Smooth muscle cell of the brain vasculature (primary cell): ENCODE measurements at regions not wholly inside any gene's neighbourhood (a gene's known extent, or its start where the extent isn't known, plus 50 kb on each side); places are given as distances from the start of the nearest gene placed in this dataset.
"Not testable (repeated sequence)": the region's sequence is repeated elsewhere in the genome, so short reads cannot be mapped to it uniquely, and the experiment has no call there.

Source experiments
- DNase-seq: peaks from one replicate; pipeline ENCODE4 v3.0.0-alpha.2; 2012; ENCODE audit warnings: low read depth, low spot score

- DNase-seq, result no peak
These were observed 94.7 kb upstream of the IGSF10 start for GRCh38 chr3:151555523-151555922.

- no peak for DNase-seq
These were observed 93.0 kb upstream of the IGSF10 start for GRCh38 chr3:151553888-151554287.

- DNase-seq, result peak; percentile 47
These were observed 91.7 kb upstream of the IGSF10 start for GRCh38 chr3:151552589-151552988.

GRCh38 chr3:151550642-151551041, 89.8 kb upstream of the IGSF10 start:
- no peak for DNase-seq

GRCh38 chr3:151550025-151550618, 89.3 kb upstream of the IGSF10 start:
- DNase-seq, result no peak

GRCh38 chr3:151548195-151548594, 87.3 kb upstream of the IGSF10 start:
- DNase-seq, result no peak

GRCh38 chr3:151544164-151544548, 83.3 kb upstream of the IGSF10 start:
- no peak for DNase-seq

GRCh38 chr3:151541178-151541577, 80.3 kb upstream of the IGSF10 start:
- no peak for DNase-seq

GRCh38 chr3:151539599-151539998, 78.7 kb upstream of the IGSF10 start:
- DNase-seq, result no peak

GRCh38 chr3:151538456-151539393, 77.9 kb upstream of the IGSF10 start:
- DNase-seq, result no peak

- DNase-seq, result no peak
These were observed 76.9 kb upstream of the IGSF10 start for GRCh38 chr3:151537726-151538125.

GRCh38 chr3:151526757-151527156, 65.9 kb upstream of the IGSF10 start:
- DNase-seq, result no peak

GRCh38 chr3:151520105-151520504, 59.2 kb upstream of the IGSF10 start:
- DNase-seq, result no peak

- DNase-seq, result not testable (repeated sequence)
These were observed 50.6 kb upstream of the IGSF10 start for GRCh38 chr3:151511433-151511832.
